ENCODE measurements at regions not wholly inside any gene's neighbourhood (a gene's known extent, or its start where the extent isn't known, plus 50 kb on each side); places are given as distances from the start of the nearest gene placed in this dataset.
"Not testable (repeated sequence)": the region's sequence is repeated elsewhere in the genome, so short reads cannot be mapped to it uniquely, and the experiment has no call there.

GRCh38 chr11:90585491-90585890, 362.6 kb upstream of the CHORDC1 start:
- TF ChIP-seq CTCF (IDR thresholded peaks at IDR 0.05; ENCODE audit: insufficient read depth, low read length, poor library complexity, severe bottlenecking) = no peak
- Histone ChIP-seq H3K27me3 (ENCODE audit: control insufficient read depth, insufficient read depth, low read length) (no peaks in the 10 kb centered on the region), H3K4me3 (ENCODE audit: low read depth, low read length) (no peak overlapping the region), H3K36me3 (ENCODE audit: control insufficient read depth, insufficient read depth, low read length) (no peaks in the 10 kb centered on the region)
- no peak for DNase-seq (ENCODE audit: low read depth)

GRCh38 chr11:90582999-90583398, 360.1 kb upstream of the CHORDC1 start:
- not testable (repeated sequence) for H3K36me3 ChIP-seq (ENCODE audit: control insufficient read depth, insufficient read depth, low read length); H3K27me3 ChIP-seq (ENCODE audit: control insufficient read depth, insufficient read depth, low read length); DNase-seq (ENCODE audit: low read depth); H3K4me3 ChIP-seq (ENCODE audit: low read depth, low read length)

GRCh38 chr11:90564531-90564930, 341.7 kb upstream of the CHORDC1 start:
- Histone ChIP-seq H3K36me3 (ENCODE audit: control insufficient read depth, insufficient read depth, low read length) (no peaks in the 10 kb centered on the region), H3K4me3 (ENCODE audit: low read depth, low read length) (no peak overlapping the region), H3K27me3 (ENCODE audit: control insufficient read depth, insufficient read depth, low read length) (no peaks in the 10 kb centered on the region)
- no peak for DNase-seq (ENCODE audit: low read depth)
- no peak for TF ChIP-seq CTCF (IDR thresholded peaks at IDR 0.05; ENCODE audit: insufficient read depth, low read length, poor library complexity, severe bottlenecking)

- DNase-seq (ENCODE audit: low read depth) = no peak
- no peaks in the 10 kb centered on the region for H3K27me3 ChIP-seq (ENCODE audit: control insufficient read depth, insufficient read depth, low read length)
- TF ChIP-seq CTCF (IDR thresholded peaks at IDR 0.05; ENCODE audit: insufficient read depth, low read length, poor library complexity, severe bottlenecking) = no peak
- H3K4me3 ChIP-seq (ENCODE audit: low read depth, low read length) = no peak overlapping the region
- no peaks in the 10 kb centered on the region for H3K36me3 ChIP-seq (ENCODE audit: control insufficient read depth, insufficient read depth, low read length)
Observed at GRCh38 chr11:90558328-90558865, 335.5 kb upstream of the CHORDC1 start.

GRCh38 chr11:90556606-90557005, 333.8 kb upstream of the CHORDC1 start:
- H3K4me3 ChIP-seq (ENCODE audit: low read depth, low read length) = no peak overlapping the region
- TF ChIP-seq CTCF (IDR thresholded peaks at IDR 0.05; ENCODE audit: insufficient read depth, low read length, poor library complexity, severe bottlenecking) = no peak
- no peak for DNase-seq (ENCODE audit: low read depth)
- no peaks in the 10 kb centered on the region for H3K36me3 ChIP-seq (ENCODE audit: control insufficient read depth, insufficient read depth, low read length)
- H3K27me3 ChIP-seq (ENCODE audit: control insufficient read depth, insufficient read depth, low read length) = no peaks in the 10 kb centered on the region

- Histone ChIP-seq H3K4me3 (ENCODE audit: low read depth, low read length) (no peak overlapping the region), H3K27me3 (ENCODE audit: control insufficient read depth, insufficient read depth, low read length) (no peaks in the 10 kb centered on the region), H3K36me3 (ENCODE audit: control insufficient read depth, insufficient read depth, low read length) (no peaks in the 10 kb centered on the region)
- DNase-seq (ENCODE audit: low read depth) = no peak
- TF ChIP-seq CTCF (IDR thresholded peaks at IDR 0.05; ENCODE audit: insufficient read depth, low read length, poor library complexity, severe bottlenecking) = no peak
Observed at GRCh38 chr11:90556026-90556425, 333.2 kb upstream of the CHORDC1 start.

All from kidney epithelial cell (primary cell).